CD14-positive monocyte (primary cell): ENCODE measurements at regions not wholly inside any gene's neighbourhood (a gene's known extent, or its start where the extent isn't known, plus 50 kb on each side); places are given as distances from the start of the nearest gene placed in this dataset.

ENCODE experiments used
- DNase-seq, 3 donors: peaks; one replicate each; pipeline ENCODE4 v3.0.0-alpha.2; 2011 to 2022
- H2AFZ ChIP-seq: 2 replicates; pipeline ENCODE4 v1.6.0; 2012; ENCODE audit warnings: mild to moderate bottlenecking, low read depth, low read length, inconsistent platforms; ENCODE audit not compliant: insufficient read depth, poor library complexity, severe bottlenecking
- H3K27ac ChIP-seq, 2 donors: 1 replicate in 1 of 2; 2 replicates in 1 of 2; pipeline ENCODE4 v1.5.1; 2012 to 2013; ENCODE audit warnings: low read length in 2 of 2, control low read depth in 1 of 2, inconsistent platforms in 1 of 2, low read depth in 1 of 2, mild to moderate bottlenecking in 1 of 2
- H3K27me3 ChIP-seq, 2 donors: one replicate each; pipeline versions ENCODE4 v1.6.0 to v1.6.1; 2011 to 2013; ENCODE audit warnings: low read length in 2 of 2; ENCODE audit not compliant: control insufficient read depth in 2 of 2, insufficient read depth in 2 of 2
- H3K36me3 ChIP-seq, 2 donors: replicated peaks in 1 of 2; 1 replicate in 1 of 2; 2 replicates in 1 of 2; pipeline versions ENCODE4 v1.5.1 to v1.6.1; 2012 to 2013; ENCODE audit warnings: low read length in 2 of 2, control low read depth in 1 of 2, inconsistent platforms in 1 of 2, mild to moderate bottlenecking in 1 of 2; ENCODE audit not compliant: insufficient read depth in 2 of 2, control insufficient read depth in 1 of 2
- H3K4me1 ChIP-seq, 2 donors: 1 replicate in 1 of 2; 2 replicates in 1 of 2; pipeline versions ENCODE4 v1.5.1 to v1.6.1; 2012 to 2013; ENCODE audit warnings: low read length in 2 of 2, control low read depth in 1 of 2, inconsistent platforms in 1 of 2, mild to moderate bottlenecking in 1 of 2, moderate library complexity in 1 of 2; ENCODE audit not compliant: insufficient read depth in 2 of 2, control insufficient read depth in 1 of 2
- H3K4me2 ChIP-seq: replicated peaks from 2 replicates; pipeline ENCODE3; 2012; ENCODE audit warnings: low read length, moderate library complexity, mild to moderate bottlenecking; ENCODE audit not compliant: poor library complexity, severe bottlenecking; ENCODE audit errors: extremely low read depth
- H3K4me3 ChIP-seq, 3 experiments: fragments of 200-600 bp in 1 of 3; sonication (generic) in 1 of 3; replicated peaks in 1 of 3; 1 replicate in 2 of 3; 2 replicates in 1 of 3; pipeline ENCODE4 v1.5.1; 2011 to 2013; ENCODE audit warnings: low read length in 3 of 3, mild to moderate bottlenecking in 3 of 3, control low read depth in 2 of 3, low read depth in 2 of 3, inconsistent platforms in 1 of 3, moderate library complexity in 1 of 3
- H3K79me2 ChIP-seq: 2 replicates; pipeline ENCODE4 v1.6.0; 2012; ENCODE audit warnings: mild to moderate bottlenecking, control low read depth, inconsistent platforms, low read length, moderate library complexity; ENCODE audit not compliant: insufficient read depth
- H3K9ac ChIP-seq: 2 replicates; pipeline ENCODE4 v1.6.0; 2017; ENCODE audit warnings: low read length, mild to moderate bottlenecking; ENCODE audit not compliant: insufficient read depth, poor library complexity, severe bottlenecking
- H3K9me3 ChIP-seq, 2 donors: replicated peaks in 1 of 2; 1 replicate in 1 of 2; 2 replicates in 1 of 2; pipeline versions ENCODE4 v1.5.1 to v1.6.1; 2012 to 2013; ENCODE audit warnings: low read length in 2 of 2, control low read depth in 1 of 2; ENCODE audit not compliant: control insufficient read depth in 1 of 2, insufficient read depth in 1 of 2
- H4K20me1 ChIP-seq: 2 replicates; pipeline ENCODE4 v1.6.0; 2012; ENCODE audit warnings: mild to moderate bottlenecking, low read length, control low read depth, moderate library complexity; ENCODE audit not compliant: insufficient read depth
- H3K27ac Mint-ChIP-seq, 7 donors: one replicate each; pipeline ENCODE4 v1.8.0; 2020; ENCODE audit warnings: mild to moderate bottlenecking in 7 of 7, mixed read lengths in 7 of 7, moderate library complexity in 6 of 7, inconsistent platforms in 2 of 7
- H3K27me3 Mint-ChIP-seq, 3 donors: one replicate each; pipeline ENCODE4 v1.8.0; 2021 to 2022; ENCODE audit warnings: low read depth in 3 of 3, mild to moderate bottlenecking in 3 of 3, mixed read lengths in 3 of 3, moderate library complexity in 3 of 3, inconsistent platforms in 1 of 3
- H3K36me3 Mint-ChIP-seq, 2 donors: one replicate each; pipeline ENCODE4 v1.8.0; 2020; ENCODE audit warnings: mixed read lengths in 2 of 2, inconsistent platforms in 1 of 2, mild to moderate bottlenecking in 1 of 2
- H3K4me1 Mint-ChIP-seq: one replicate; pipeline ENCODE4 v1.8.0; 2020; ENCODE audit warnings: mild to moderate bottlenecking, mixed read lengths
- H3K4me3 Mint-ChIP-seq, 2 donors: one replicate each; pipeline ENCODE4 v1.8.0; 2020; ENCODE audit warnings: mild to moderate bottlenecking in 2 of 2, mixed read lengths in 2 of 2, moderate library complexity in 1 of 2
- H3K9me3 Mint-ChIP-seq, 7 donors: one replicate each; pipeline ENCODE4 v1.8.0; 2020 to 2022; ENCODE audit warnings: mixed read lengths in 7 of 7, mild to moderate bottlenecking in 6 of 7, moderate library complexity in 6 of 7, inconsistent platforms in 2 of 7
- WGBS: methylation state at CpG from one replicate; pipeline ENCODE4 v1.1.5; 2013; ENCODE audit warnings: missing lambda C conversion rate; ENCODE audit not compliant: insufficient coverage; 5-methylcytosine and 5-hydroxymethylcytosine counted together
- intact Hi-C, 2 donors: fragments of 100-400 bp; cut with micrococcal nuclease; formaldehyde crosslinking; loops; one replicate each; pipeline versions ENCODE4 v1.15.0 to v1.15.1; 2023
- TF ChIP-seq, protein P1 (sequence below): fragments of 200-600 bp; IDR thresholded peaks from one replicate; pipeline ENCODE4 v1.8.0; 2022; ENCODE audit warnings: antibody characterized with exemption, mild to moderate bottlenecking

GRCh38 chr6:14799928-14800327 lies 445.9 kb upstream of the JARID2 start:
- no peaks in the 10 kb centered on the region for H3K36me3 ChIP-seq
- no peaks in the 10 kb centered on the region for H4K20me1 ChIP-seq
- Mint-ChIP-seq H3K27ac (peak overlapping the region in 6 of 7 donors; percentile 43 to 86 (median 73)), H3K4me1 (peaks cover 21% of the 10 kb centered on the region), H3K9me3 (peaks cover 0 to 3% (median 2%) of the 10 kb centered on the region in 7 donors), H3K4me3 (no peak overlapping the region), H3K27me3 (peaks cover 1 to 2% (median 2%) of the 10 kb centered on the region in 3 donors), H3K36me3 (no peaks in the 10 kb centered on the region)
- no peak overlapping the region for H3K4me2 ChIP-seq
- intact Hi-C loops: no loop called here
- peak; percentile 73 to 88 (median 86) for DNase-seq
- no peaks in the 10 kb centered on the region for H3K9me3 ChIP-seq
- no peak overlapping the region for H2AFZ ChIP-seq
- H3K4me3 ChIP-seq: no peak overlapping the region
- TF ChIP-seq, protein P1, sequence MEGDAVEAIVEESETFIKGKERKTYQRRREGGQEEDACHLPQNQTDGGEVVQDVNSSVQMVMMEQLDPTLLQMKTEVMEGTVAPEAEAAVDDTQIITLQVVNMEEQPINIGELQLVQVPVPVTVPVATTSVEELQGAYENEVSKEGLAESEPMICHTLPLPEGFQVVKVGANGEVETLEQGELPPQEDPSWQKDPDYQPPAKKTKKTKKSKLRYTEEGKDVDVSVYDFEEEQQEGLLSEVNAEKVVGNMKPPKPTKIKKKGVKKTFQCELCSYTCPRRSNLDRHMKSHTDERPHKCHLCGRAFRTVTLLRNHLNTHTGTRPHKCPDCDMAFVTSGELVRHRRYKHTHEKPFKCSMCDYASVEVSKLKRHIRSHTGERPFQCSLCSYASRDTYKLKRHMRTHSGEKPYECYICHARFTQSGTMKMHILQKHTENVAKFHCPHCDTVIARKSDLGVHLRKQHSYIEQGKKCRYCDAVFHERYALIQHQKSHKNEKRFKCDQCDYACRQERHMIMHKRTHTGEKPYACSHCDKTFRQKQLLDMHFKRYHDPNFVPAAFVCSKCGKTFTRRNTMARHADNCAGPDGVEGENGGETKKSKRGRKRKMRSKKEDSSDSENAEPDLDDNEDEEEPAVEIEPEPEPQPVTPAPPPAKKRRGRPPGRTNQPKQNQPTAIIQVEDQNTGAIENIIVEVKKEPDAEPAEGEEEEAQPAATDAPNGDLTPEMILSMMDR: no peak
- H3K27ac ChIP-seq: peak overlapping the region in 1 of 2 donors; percentile 39
- H3K27me3 ChIP-seq: no peaks in the 10 kb centered on the region
- no peaks in the 10 kb centered on the region for H3K79me2 ChIP-seq
- H3K4me1 ChIP-seq: peaks cover 16 to 21% of the 10 kb centered on the region in 2 donors
- H3K9ac ChIP-seq: no peak overlapping the region

- no peak overlapping the region for H3K4me3 ChIP-seq
- no peaks in the 10 kb centered on the region for H3K27me3 ChIP-seq
- no peak overlapping the region for H2AFZ ChIP-seq
- H3K9me3 ChIP-seq: peaks cover 2 to 4% of the 10 kb centered on the region in 2 donors
- peaks cover 18 to 21% of the 10 kb centered on the region in 2 donors for H3K4me1 ChIP-seq
- intact Hi-C loops: no loop called here
- TF ChIP-seq, protein P1: no peak
- no peak overlapping the region for H3K4me3 Mint-ChIP-seq
- peaks cover 21% of the 10 kb centered on the region for H3K4me1 Mint-ChIP-seq
- peaks cover under 1 to 7% (median 2%) of the 10 kb centered on the region in 7 donors for H3K9me3 Mint-ChIP-seq
- peaks cover under 1% of the 10 kb centered on the region in 2 donors for H3K36me3 Mint-ChIP-seq
- no peaks in the 10 kb centered on the region for H4K20me1 ChIP-seq
- H3K27me3 Mint-ChIP-seq: peaks cover 0 to 6% (median 2%) of the 10 kb centered on the region in 3 donors
- no peak overlapping the region for H3K4me2 ChIP-seq
- no peaks in the 10 kb centered on the region for H3K79me2 ChIP-seq
- no peak for DNase-seq
- whole genome bisulfite sequencing: 96% methylated on average over 7 of the region's 9 CpGs
- no peaks in the 10 kb centered on the region for H3K36me3 ChIP-seq
- H3K9ac ChIP-seq: no peak overlapping the region
- no peak overlapping the region for H3K27ac ChIP-seq
- no peak overlapping the region for H3K27ac Mint-ChIP-seq
These were observed 443.2 kb upstream of the JARID2 start for GRCh38 chr6:14802514-14803160.
